Left renal pelvis (tissue), 4 donors: ENCODE measurements at regions not wholly inside any gene's neighbourhood (a gene's known extent, or its start where the extent isn't known, plus 50 kb on each side); places are given as distances from the start of the nearest gene placed in this dataset.

ENCODE experiments used
- DNase-seq, 4 donors: peaks; one replicate each; pipeline ENCODE4 v3.0.0-alpha.2; 2013; ENCODE audit warnings: low read depth in 4 of 4, low spot score in 3 of 4

DNA sequence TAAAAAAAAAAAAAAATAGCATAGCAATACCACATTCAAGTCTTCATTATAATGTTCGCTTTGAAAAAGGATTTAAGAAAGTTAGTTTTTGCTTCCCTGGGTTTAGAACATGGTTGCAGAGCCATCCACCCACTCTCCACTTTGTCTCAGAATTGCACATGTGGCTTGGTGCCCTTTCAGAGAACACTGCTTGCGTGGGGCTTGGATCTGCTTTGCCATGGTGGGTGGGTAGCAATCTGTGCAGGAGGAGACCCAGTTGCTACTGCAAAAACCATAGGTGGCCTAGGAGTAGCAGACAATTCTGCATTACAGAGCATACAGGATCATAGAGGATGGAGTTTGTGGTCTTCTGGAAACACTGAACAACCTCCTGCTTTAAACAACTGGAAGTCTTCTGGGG is 421.4 kb upstream of the CELF2 start:
- no peak for DNase-seq

DNA sequence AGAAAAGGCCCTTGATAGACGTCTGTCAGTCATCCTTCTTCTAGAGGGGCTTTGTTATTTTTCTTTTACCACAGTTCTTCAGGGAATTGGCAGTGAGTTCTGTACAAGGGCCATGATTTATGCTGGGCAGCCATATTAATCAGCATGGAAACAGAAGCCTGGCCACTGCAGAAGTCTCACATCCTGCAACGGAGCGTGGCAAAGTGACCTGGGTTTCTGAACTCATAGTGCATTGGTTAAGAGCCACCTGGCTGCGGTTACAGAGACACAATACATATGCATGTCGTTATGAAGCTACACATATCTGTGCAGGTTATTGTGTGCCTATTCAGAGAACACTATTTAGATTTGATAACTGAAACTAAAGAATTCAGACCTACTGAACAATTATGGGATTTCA is 419.4 kb upstream of the CELF2 start:
- DNase-seq: no peak

DNA sequence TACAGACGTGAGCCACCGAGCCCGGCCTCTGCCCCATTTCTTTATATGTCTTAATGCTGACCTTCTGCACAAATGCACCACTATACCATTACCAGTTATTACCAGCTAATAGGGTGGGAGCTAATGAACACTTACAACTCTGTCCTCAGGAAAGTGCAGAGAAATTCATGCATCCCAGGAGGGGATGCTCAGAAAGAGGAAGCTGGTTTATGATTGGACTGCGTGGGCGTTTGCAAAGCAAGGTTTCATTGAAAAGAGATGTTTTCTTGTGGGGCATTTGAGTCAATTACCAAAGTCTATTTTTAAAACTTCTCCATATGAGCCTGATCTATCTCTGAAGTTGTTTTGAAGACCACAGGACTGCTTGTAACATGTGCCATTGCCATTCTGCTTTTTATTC is 417.7 kb upstream of the CELF2 start:
- no peak for DNase-seq

DNA sequence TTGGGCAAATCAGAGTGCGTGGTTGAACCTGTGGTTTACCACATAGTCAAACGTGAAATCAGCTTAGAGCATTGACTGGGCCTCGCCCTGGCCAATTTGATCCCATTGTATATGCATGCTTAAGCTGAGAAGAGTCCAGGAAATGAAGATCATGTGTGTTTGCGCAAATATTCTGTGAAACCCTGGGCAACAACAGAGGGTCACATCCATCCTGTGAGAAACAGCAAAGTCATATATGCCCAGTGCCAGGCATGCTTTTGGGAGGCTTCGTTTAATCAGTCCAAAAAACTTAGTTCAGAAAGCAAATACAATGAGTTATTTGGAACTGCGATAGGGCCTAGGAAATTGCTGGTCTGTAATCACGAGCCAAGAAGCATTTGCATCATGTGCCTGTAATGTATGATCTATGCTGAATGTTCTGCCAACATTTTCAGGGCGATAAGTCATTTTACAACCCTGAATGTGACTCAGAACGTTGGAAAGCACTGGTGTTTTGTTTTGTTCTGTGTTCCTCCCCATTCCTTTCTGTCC is 412.1 kb upstream of the CELF2 start:
- no peak for DNase-seq

DNA sequence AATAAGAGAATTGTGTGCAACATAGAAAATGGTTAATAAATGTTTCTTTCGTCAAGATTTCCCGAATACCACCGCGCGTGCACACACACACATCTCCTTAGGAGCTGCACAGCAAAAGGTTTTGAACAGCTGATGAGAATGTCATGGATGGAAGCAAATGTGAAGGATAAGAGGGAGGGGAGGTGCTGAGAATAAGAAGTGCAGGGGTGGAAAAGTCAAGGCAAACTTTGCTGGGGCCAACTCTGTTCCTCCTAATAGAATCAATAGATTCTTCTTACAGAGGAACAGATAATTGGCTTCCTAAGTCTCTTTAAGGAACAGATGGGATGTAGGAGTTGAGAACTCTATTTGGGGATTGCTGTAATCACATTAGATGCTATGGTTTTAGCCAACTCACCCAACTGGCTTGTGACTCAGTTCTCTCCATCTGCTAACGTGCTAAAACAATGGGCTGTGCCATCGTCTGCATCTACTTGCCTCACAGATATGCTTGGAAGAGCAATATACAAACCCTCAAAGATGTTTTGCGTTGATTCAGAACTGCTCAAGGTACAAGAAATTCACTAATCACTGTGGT is 408.2 kb upstream of the CELF2 start:
- no peak for DNase-seq

DNA sequence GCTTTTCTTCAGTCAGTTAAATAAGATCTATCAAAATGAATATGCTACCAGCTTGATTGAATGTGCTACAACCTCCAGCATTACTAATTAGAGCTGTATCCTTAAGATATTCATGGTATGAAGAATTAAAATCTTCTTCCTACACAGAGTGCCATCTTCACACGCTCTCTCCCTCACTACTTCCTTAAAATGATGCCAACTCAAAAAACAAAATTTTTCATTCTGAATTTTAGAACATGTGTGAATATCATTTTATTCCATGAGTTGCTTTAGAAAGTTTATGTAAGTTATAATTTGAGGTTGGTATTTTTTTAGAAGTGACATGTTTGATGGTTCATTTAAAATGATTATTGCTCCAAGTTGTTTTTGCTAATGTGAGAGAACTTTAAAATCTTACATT is 407.5 kb upstream of the CELF2 start:
- DNase-seq: no peak

DNA sequence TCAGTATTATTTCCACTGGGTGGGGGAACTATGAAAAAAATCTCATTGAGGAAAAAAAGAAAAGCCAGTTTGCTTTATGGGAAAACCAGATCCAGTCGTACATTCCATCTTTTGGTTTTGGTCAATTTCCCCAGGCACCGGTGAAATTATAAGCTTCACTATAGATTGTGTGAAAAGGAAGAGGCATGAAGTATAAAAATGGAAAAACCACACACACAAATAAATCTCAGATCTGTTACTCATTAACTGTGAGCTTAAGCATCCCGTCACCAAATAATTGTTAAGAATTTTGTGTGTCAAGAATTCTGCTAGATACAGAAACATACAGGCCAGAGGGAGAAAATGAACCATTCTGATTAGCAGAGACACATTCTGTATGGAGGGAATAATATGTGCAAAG is 405.5 kb upstream of the CELF2 start:
- no peak for DNase-seq

DNA sequence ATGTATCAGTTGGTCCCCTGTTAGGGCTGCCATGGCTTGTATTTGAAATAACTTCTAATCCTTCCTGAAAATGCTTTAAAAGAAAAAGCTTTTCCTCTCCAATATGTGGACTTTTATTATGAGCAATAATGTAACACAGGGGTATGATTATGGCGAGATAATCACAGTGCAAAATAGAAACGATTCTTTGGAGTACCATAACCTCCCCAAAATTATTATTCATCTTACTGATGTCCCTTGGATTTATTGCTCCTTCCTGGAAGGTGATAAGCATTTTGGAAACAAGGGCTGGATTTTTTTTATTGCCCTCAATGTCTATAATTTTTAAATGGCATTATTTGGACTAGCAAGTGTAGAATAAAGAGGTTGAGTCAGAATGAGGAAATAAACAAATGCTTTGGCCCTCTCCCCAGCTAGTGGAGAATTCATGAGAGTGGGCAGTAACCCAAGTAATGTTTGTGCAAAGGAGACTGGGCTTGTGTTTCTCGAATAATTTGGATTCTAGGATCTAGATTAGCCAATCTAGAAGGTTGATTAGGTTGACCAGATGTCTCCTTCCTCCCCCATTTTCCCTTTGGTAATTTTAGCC is 403.9 kb upstream of the CELF2 start:
- DNase-seq: no peak

DNA sequence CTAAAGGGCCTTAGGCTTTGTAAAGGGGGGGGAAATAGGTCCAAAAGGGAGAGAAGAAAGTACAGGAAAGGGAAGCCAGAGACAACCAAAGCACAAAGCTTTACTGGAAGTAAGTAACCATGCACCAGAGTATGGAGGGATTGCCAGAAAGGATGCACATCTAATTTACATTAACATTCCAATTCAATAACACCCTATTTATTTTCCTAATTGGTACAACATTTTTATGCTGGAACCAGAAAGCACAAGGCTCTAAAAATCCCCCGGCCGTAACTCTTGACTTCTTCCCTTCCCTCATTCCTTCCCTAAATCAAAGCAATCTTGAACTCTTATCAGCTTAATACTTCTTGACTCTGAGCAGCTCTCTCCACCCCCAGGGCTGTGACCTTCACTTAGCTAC is 400.0 kb upstream of the CELF2 start:
- DNase-seq: no peak

DNA sequence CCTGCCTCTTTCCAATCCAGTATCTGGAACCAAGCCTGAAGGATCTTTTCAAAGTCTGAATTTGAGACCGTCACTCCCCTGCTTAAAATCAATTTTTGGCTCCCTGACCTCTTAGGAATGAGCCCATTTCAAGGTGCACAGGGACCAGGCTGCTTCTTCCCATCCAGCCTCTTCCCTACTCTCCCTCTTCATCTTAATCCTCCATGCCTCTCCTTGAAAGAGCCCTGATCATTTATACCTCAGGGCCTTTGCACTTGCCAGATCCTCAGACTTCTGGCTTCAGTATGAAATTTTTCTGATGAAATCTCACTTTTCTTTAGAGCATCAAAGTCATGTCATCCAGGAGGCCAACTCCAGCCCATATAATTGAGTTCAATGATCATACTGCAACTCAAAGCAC is 399.5 kb upstream of the CELF2 start:
- no peak for DNase-seq

DNA sequence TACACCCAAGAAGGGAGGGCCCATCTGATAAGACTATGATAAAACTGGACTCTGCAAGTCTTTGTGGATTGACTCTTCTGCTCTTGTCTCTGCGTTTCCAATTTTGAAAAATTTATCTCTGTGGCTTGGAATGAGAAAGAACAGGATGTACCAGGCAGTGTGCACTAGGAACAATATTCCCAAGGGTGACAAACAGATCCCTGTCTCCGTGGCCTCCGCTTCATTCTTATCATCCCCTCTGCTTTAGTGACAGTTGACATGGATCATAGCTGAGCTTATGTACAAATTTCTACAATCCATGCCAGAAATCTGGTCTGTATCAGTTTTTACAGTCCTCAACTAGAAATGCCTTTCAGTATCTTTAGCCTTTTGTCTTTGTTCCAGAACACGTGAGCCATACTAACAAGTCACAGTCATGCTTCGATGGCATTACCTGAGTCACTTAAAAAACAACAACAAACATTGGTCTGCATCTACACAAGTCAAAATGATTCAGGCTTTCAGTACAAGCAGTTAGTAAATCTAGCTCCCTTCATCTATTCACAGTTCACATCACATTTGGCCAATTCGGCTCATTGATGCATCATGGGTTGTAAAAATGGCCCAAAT is 393.6 kb upstream of the CELF2 start:
- DNase-seq: no peak

DNA sequence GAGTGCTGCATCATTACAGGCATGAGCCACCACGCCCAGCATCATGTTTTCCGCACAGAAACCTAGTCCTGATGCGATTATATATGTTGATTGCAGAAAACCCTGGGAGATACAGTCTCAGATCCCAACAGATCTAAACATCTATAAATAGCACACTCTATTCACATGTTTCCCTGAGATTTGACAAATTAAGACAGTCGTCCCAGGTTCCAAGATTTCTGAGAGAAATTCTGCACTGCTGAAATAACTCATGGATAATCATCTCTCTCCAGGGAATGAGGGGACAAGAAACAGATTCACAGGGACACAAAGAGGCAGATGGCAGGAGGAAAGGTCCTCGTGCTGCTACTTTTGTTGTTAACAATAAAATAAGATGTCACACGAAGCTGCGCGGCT is 393.1 kb upstream of the CELF2 start:
- DNase-seq: no peak

DNA sequence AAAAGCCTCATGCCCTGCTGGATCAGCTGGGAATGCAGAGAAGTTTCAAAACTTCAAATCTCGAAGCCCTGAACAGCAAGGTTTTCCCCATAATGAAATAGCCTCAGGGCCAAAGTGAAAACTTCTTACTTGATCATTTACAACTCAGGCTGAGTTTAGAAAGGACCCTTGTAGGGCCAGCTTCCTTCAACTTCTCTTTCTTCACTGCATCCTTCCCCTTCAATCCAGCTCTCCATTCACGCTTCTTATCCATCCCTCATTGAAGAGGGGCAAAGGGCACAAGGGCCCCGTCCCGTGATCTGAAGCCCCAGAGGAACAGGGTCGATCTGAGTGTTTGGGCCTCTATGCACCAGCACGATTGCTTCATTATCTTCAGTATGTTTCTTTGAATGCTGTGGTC is 392.2 kb upstream of the CELF2 start:
- no peak for DNase-seq

DNA sequence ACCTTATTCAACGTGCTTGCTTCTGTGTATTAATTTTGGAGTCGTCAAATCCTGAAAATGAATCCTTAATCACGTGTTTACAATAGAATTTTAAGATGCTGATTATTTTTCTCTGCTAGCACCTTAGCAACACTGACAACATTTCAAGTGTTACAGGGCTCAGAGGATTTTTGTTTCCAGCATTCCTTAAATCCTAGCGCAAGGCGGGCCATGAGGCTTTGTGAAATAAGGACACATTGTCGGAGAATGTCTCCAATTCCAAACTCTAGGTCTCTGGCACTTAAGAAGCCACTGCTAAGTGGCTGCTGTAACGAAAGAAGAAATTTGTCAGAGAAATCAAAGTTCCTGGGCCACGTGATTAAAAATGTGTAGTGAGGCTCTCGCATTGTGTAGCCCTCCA is 390.9 kb upstream of the CELF2 start:
- no peak for DNase-seq

DNA sequence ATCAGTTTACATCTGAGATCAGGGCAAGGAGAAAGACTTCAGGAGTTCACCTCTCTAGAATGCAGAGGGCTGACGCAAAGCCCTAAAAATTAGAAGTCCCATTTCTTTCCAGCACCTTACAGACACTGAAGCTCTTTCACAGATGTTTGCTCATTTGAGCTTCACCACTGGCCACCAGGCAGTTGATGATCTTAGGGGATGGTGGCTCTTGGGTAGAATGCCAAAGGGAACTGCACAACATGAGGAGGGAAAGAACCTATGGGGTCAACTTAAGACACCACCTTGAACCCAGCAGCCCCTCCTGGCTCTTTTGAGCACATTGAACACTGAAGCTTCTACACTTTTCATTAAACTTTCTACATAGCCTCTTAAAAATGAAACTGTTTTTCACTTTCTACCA is 390.3 kb upstream of the CELF2 start:
- DNase-seq: no peak

DNA sequence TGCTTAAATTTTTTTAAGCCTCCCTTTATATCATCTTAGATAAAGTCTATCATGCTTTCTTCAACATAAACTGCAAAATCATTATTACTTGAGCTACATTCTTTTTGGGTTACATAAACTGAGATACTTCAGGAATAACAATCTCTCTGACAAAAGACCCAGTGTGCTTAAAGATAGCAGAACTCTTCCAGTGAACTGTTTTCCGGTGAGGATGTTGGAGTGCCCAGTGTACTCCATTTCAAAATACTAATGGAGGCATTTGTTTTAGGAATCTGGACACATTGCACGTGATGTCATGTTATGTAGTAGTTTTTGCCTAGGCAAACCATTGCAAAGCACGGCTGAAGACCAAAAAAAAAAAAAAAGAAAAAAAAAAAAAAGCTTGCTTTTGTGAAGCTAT is 388.2 kb upstream of the CELF2 start:
- no peak for DNase-seq

DNA sequence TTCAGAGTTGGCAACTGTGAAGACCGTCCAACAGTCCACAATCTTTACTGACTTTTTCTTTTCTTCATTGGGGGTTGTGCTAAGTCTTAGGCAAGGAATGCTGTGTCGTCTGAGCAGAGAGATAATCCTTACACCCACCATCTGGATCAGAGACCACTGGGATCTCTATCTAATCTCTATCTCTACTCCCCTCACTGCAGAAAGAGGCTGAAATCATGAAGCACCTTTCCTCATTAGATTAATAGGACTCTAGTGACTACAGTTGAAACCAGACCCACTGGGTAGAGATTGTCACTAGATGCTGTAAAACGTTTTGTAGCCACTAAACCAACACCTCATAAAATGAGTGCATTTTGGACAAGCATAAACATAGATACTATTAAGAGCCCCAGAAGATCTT is 387.4 kb upstream of the CELF2 start:
- DNase-seq: no peak

DNA sequence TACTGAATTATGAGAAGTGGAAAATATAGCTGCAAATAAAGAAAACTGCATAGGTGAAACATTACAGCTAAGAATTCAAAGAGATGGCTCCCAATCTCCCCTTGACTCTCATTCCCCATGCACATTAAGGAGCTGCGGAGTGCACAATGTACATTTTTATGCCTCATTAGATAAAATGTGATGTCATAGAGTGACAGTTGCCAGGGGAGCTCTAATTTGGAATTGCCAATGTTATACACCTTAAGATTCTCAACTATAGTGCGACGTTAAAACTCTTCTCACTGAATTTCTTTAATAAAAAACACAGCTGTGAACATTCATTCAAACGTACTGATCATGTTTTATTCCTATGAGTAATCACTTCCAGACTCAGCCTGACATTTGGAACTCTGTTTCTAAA is 386.9 kb upstream of the CELF2 start:
- DNase-seq: no peak

DNA sequence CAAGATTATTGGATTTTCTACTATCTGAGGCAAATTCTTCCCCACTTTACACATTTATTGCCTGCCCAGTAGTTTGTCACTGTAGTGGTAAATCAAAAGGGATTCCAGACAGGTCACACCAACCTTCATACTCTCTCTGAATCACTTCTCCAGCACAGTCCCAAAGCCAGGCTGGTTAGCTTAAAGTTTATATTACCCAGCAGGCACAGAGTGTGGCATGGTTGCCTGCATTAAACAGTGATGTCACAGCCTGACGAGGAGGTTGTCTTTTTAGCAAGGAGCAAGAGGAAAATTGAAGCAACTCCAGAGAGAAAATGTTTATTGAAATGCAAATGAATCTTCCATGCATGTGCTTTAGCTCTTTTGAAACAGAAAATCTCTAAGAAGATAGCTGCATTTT is 375.5 kb upstream of the CELF2 start:
- no peak for DNase-seq

DNA sequence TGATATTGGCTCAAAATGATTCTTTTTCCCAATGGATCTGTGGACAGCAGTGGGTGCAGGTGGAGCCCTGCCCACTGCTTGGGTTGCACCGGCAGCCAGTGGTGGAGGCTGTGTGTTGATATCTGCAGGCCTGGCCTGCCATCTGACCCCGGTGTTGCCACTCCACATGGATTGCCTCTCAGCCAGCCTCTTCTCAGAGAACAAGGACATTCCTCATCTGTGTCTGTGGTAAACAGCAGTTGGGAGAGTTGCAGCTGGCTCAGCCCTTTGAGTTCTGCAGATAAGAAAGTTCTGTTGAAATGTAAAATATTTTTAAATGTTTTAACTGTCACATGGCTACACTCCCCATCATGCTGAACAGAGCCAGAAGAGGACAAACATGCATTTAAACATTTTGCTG is 374.9 kb upstream of the CELF2 start:
- DNase-seq: no peak

DNA sequence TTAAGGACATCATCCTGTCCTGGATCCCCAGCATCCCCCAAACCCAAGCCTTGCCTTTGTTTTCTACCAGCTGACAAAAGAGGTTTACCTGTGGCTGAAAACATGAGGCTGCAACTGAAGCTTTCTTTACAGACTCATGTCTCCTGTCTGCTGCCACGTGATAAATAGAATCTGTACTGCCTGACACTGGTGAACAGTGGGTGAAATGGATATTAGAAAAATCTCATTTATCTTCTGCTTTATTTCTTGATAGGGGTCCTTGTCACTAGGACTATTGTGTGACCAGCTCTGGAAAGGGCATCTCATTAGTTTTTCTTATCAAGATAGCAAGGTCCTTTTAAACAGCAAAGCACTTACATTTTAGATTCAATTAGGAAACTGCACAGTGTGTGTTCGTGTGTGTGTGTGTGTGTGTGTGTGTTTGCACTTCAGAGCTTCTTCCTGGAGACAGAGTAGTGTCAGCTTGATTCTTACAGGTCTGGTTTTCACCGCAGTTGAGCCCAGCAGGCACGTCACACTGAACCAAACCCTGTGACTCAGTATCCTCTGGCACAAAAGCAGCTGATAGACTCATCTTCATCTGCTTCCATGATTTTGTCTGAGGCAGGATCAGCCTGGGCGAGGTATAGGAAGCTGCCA is 373.5 kb upstream of the CELF2 start:
- DNase-seq: no peak
